Endothelial cell of umbilical vein (primary cell): ENCODE measurements at regions not wholly inside any gene's neighbourhood (a gene's known extent, or its start where the extent isn't known, plus 50 kb on each side); places are given as distances from the start of the nearest gene placed in this dataset.

ENCODE experiments used
- EZH2 ChIP-seq: IDR thresholded peaks from 2 replicates; pipeline ENCODE4 v1.6.1; 2012; ENCODE audit warnings: borderline replicate concordance, low read depth, mild to moderate bottlenecking, moderate library complexity, low read length, inconsistent platforms; ENCODE audit not compliant: severe bottlenecking
- FOS ChIP-seq: IDR thresholded peaks from 2 replicates; pipeline ENCODE4 v1.6.1; 2011; ENCODE audit warnings: mild to moderate bottlenecking, low read length, moderate library complexity, borderline replicate concordance; ENCODE audit not compliant: insufficient read depth
- POLR2A ChIP-seq: IDR thresholded peaks from 2 replicates; pipeline ENCODE4 v1.6.1; 2012; ENCODE audit warnings: low read depth, mild to moderate bottlenecking, control low read depth, low read length
- POLR2AphosphoS5 ChIP-seq: IDR thresholded peaks from 2 replicates; pipeline ENCODE4 v1.6.1; 2012; ENCODE audit warnings: low read depth, mild to moderate bottlenecking, control low read depth, low read length, moderate library complexity; ENCODE audit not compliant: insufficient read depth
- TF ChIP-seq, protein P1 (sequence below), 2 donors: IDR thresholded peaks; 1 replicate in 1 of 2; 2 replicates in 1 of 2; pipeline ENCODE4 v1.5.1; 2011; ENCODE audit warnings: low read length in 2 of 2, mild to moderate bottlenecking in 2 of 2, moderate library complexity in 2 of 2, control low read depth in 1 of 2, inconsistent platforms in 1 of 2, low read depth in 1 of 2; ENCODE audit not compliant: insufficient read depth in 1 of 2; ENCODE audit errors: extremely low read depth in 1 of 2

DNA sequence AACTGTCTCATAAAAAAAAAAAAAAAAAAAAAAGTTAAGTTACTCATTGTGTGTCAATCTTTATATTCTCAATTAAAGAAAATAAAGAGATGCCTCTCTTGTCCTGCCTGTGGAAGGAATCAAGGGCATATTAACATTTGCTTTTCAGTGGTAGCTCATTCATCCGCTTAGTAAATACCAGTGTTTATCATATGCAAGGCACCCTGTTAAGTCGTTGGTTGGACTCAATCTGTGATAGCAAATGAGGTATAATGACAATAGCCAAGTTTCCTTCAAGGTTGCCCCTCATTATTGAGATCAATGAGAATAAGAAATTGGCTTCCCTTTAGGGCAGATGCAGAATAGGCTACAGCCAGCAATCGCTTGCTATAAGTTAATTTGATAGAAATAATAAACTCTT lies 812.7 kb upstream of the COBL start:
- TF ChIP-seq, protein P1, sequence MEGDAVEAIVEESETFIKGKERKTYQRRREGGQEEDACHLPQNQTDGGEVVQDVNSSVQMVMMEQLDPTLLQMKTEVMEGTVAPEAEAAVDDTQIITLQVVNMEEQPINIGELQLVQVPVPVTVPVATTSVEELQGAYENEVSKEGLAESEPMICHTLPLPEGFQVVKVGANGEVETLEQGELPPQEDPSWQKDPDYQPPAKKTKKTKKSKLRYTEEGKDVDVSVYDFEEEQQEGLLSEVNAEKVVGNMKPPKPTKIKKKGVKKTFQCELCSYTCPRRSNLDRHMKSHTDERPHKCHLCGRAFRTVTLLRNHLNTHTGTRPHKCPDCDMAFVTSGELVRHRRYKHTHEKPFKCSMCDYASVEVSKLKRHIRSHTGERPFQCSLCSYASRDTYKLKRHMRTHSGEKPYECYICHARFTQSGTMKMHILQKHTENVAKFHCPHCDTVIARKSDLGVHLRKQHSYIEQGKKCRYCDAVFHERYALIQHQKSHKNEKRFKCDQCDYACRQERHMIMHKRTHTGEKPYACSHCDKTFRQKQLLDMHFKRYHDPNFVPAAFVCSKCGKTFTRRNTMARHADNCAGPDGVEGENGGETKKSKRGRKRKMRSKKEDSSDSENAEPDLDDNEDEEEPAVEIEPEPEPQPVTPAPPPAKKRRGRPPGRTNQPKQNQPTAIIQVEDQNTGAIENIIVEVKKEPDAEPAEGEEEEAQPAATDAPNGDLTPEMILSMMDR (IDR thresholded peaks at IDR 0.05; ENCODE audit: extremely low read depth in 1 of 2, insufficient read depth in 1 of 2, low read depth in 1 of 2, low read length in 2 of 2) = no peak
- TF ChIP-seq POLR2A (no peak), FOS (no peak), POLR2AphosphoS5 (no peak), EZH2 (no peak)
